Frontal cortex (tissue), 3 donors: ENCODE measurements at regions not wholly inside any gene's neighbourhood (a gene's known extent, or its start where the extent isn't known, plus 50 kb on each side); places are given as distances from the start of the nearest gene placed in this dataset.

ENCODE experiments used
- DNase-seq, 2 donors: peaks; one replicate each; pipeline ENCODE4 v3.0.0; 2012; ENCODE audit warnings: low spot score in 2 of 2
- FAIRE-seq: peaks from 2 replicates; lab custom pipeline; 2012; peaks lifted over from hg19 to GRCh38; lab: Jason Lieb, UNC
- donor health status: control.
- donor health status: control.
- donor health status: control.

DNA sequence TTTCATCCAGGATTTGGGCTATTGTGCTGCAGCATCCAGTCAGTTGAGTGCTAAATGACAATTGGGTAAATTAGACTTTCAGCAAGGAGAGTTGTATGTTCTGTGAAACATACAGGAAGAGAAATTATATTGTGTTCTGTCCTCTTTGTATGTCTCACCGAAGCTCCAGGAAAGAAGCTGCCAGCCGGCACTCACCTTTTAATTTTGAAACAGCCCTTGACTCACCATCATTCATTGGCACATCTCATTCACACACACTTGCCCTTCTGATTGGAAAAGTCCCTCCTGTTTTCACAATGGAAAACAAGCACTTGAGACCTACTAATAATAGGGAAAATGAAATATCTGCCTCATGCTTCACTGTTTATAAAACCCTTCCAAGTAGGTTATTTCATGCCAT is 495.6 kb downstream of the RPS24 start:
- DNase-seq (no peak), FAIRE-seq (no peak)

GRCh38 chr10:78531088-78531487 is 497.4 kb downstream of the RPS24 start:
- no peak for DNase-seq
- FAIRE-seq = no peak

DNA sequence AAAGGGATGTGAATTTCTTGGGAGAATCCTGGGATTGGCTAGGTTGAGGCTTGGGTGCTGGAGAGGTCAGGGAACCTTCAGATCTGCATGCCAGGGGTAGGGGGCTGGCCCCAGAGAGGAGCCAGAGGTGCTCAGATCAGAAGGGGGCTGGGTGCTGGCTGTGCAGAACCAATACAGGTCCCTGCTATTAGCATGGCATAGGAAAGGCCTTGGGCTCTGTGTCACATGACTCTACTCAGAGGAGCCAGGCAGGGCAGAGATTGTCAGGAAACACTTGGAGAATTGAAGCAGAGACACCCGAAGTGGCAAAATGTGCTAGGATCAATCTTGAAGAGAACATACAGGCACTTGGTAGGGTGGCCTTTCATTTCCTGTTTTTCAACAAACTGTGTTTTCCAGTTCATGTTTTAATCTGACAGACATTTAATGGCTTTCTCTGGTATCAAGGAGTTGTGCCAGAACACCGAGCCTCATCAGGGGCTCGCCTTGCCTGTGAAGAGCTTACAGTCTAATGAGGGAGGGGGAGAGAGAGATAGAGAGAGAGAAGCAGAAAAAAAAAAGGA is 498.9 kb downstream of the RPS24 start:
- DNase-seq (no peak), FAIRE-seq (no peak)

- no peak for DNase-seq
- FAIRE-seq = no peak
Measured at GRCh38 chr10:78533098-78533497, 499.4 kb downstream of the RPS24 start.

- DNase-seq (no peak), FAIRE-seq (no peak)
Measured at GRCh38 chr10:78533776-78534175, 500.1 kb downstream of the RPS24 start.

- DNase-seq = no peak
- FAIRE-seq = no peak
Measured at GRCh38 chr10:78535716-78536218, 502.1 kb downstream of the RPS24 start.

DNA sequence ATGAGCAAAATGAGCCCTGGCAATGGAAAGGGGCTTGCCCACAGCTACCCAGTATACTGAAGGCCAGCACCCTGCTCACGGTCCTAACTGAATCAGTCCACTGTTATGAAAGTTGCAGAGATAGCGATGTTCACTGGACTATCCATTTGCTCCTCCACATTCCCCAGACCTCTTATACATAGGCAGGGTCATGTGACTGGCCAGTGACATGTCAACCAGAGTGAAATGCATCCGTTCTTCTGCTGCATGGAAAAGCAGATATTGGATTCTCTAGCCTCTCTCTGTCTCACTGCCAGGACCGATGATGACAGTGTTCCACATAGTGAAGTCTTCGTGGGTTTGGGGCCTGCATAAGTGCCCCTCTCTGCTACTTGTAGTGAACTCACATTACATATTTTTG is 503.4 kb downstream of the RPS24 start:
- FAIRE-seq = no peak
- DNase-seq = no peak

- DNase-seq (no peak), FAIRE-seq (no peak)
Measured at GRCh38 chr10:78539247-78539766, 505.6 kb downstream of the RPS24 start.

DNA sequence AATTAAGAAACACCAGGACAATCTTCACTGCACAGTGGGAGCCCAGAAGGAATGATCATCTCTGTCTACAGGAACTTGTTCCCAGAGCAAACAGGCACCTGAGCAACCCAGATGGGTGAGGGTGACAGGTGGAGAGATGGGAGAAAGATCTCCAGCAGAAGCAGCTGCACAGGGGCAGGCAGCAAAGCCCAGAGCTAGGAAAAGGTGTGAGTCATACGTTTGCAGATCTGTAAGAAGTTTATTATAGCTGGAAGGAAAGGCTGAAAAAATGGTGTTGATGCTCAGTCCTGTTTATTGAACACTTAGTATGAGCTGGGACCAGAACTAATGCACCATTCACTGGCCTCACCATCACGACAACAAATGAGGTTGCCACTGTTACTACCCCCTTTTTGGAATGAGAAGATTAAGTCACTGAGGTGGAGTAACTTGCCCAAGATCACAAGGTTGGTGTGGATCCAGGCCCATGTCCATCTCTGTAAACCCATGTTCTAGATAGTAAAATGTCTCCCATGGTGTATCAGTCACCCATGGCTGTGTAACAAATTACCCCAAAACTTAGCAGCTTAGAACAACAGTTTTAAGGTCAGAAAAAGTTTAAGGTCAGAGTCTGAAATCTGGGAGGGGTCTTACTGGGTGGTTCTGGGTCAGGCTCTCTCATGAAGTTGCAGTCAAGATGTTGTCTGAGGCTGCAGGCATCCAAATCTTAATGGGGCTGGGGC is 506.9 kb downstream of the RPS24 start:
- DNase-seq = no peak
- FAIRE-seq = no peak

GRCh38 chr10:78541481-78542140 is 507.9 kb downstream of the RPS24 start:
- DNase-seq = no peak
- FAIRE-seq = no peak

DNA sequence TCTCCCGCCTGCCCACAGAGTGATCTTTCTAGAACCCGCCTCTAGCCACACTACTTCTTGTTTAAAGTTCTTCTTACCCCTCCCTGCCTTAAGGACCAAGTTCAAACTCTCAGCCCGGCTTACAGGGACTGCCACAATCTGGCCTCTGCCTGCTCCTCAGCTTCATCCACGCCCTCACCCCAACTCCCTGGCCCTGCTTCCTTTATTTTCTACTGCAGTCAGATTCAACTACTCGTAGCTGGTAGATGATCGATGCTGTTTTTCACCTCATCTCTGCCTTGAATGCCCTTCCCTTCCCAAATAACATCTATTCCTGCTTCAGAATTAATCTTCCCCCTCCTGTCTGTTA is 508.5 kb downstream of the RPS24 start:
- FAIRE-seq (no peak), DNase-seq (no peak)

GRCh38 chr10:78542521-78542920 is 508.9 kb downstream of the RPS24 start:
- no peak for FAIRE-seq
- no peak for DNase-seq

GRCh38 chr10:78543031-78543748 is 509.5 kb downstream of the RPS24 start:
- DNase-seq = no peak

DNA sequence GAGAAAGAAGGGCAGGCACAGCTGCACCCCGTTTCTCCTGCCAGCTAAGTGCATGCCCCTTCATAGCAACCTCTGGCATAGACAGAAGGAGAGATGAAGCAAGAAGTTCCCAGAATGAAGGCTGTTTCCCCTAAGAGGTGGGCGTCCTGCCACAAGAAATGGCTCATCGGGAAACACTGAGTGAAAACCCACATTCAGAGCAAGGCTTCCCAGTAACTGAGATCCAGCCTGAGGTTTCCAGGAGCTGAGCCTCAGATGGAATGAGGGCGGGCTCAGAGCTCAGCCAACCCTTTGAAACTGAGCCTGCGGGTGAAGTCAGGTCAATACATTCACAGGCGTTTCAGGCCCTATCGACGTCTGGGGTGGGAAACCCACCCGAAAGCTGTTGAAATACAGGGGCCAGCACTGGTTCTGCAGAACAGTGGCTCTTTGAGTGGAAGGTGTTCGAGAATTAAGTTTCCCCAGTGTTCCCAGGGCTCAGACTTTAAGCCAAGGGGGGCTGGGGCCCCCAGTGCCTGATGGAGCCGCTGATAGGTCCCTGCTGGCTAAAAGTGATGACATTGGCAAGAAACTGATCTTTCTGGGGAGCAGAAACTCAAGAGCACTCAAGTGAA is 510.2 kb downstream of the RPS24 start:
- DNase-seq = peak in 1 of 2 donors; percentile 26
- FAIRE-seq = no peak

More at GRCh38 chr10:78543031-78543748, 509.5 kb downstream of the RPS24 start:
- FAIRE-seq = no peak

DNA sequence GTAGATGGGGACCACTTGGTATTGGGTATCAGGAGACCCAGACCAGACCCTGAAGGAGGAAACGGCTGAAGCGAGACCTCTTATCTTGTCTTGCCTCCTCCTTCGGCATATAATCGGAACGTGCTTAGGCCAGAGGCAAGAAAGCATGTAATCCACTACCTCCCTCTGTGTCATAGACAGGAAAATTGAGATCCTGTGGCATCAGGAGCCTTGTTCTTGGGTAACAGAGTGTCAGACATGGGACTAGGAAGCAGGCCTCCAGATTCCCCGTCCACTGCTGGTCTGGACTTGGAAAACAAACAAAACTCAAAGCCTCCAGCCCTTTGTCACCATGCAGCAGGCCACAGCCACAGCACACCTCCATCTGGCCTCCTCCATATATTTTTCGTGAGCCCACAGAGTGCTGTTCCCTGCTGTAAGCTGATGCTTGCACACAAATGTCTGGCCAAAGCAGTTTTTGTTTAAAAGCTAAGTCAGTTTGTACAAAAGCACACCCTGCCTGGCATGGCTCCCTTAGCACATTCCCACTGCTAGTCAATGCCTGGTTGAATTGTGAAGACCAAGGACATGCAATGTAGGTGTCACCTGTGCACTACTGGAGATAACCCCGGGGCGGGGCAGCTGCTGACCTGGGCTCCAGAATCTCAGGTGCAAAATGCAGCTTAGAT is 510.9 kb downstream of the RPS24 start:
- no peak for DNase-seq
- FAIRE-seq = no peak

DNA sequence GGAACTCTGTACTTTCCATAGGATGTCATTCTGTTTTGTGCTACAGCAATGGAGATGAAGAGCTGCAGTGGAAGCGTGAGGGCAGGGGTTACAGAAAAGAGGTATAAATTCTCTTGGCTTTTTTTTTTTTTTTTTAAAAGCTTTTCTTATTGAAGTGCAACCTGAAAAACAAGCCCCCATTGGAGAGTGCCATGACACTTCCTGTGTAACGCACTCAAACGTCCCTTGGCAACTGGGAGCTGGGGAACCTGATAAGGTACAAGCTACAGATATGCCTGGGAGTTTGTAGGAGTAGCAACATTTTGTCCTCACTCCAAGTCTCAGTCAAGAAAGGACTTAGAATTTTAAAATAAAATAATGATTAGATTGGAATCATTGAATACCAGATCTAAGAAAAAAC is 512.1 kb downstream of the RPS24 start:
- no peak for DNase-seq

DNA sequence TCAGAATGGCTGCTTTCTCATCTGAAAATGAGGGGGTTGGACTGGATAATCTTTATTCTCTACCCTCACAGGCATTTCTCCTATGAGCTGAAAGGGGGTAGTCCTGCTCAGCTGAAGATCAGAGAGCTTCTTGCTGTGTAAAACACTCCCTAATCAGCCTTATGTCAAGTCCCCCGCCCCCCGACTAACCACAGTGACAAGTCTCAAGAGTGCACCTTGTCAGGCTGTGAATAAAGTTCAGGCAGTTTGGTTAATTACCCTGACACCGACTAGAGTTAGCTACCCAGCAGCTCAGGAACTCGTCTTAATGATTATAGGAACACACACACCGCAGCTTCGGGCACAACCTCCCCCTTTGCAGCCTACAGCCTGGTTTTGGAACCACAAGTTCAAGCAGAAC is 513.7 kb downstream of the RPS24 start:
- no peak for FAIRE-seq
- no peak for DNase-seq

More for the DNA sequence above, 512.1 kb downstream of the RPS24 start:
- no peak for FAIRE-seq

DNA sequence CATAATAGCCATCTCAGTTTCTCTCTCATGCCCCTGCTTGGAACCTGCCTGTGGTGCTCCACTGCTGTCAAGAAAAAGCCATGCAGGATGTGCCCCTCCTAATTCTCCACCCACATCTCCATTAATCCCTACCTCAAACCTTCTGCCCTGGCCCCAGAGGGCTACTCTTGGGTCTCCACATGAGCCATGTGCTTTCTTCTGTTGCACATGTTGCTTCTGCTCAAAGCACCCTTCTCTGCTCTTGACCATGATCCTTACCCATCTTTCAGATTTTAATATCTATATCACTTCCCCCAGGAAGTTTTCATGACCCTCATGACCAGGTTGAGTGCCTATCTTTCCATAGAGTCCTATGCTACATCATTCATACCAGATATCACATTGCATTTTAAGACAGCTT is 514.2 kb downstream of the RPS24 start:
- DNase-seq = no peak
- no peak for FAIRE-seq

- no peak for DNase-seq
- FAIRE-seq = no peak
Measured at GRCh38 chr10:78548369-78548768, 514.7 kb downstream of the RPS24 start.
